AG09309 (cell line): ENCODE measurements at regions not wholly inside any gene's neighbourhood (a gene's known extent, or its start where the extent isn't known, plus 50 kb on each side); places are given as distances from the start of the nearest gene placed in this dataset.

Source experiments
- DNase-seq: peaks from one replicate; pipeline ENCODE4 v3.0.0-alpha.2; 2010; ENCODE audit warnings: low read depth
- H3K4me3 ChIP-seq: 2 replicates; pipeline ENCODE4 v1.5.1; 2011; ENCODE audit warnings: mild to moderate bottlenecking, low read depth, low read length, moderate library complexity; ENCODE audit not compliant: control insufficient read depth
- CTCF ChIP-seq: IDR thresholded peaks from 2 replicates; pipeline ENCODE4 v1.5.1; 2011; ENCODE audit warnings: mild to moderate bottlenecking, low read depth, low read length, inconsistent platforms; ENCODE audit not compliant: insufficient read depth, control insufficient read depth; ENCODE audit errors: missing control alignments

- no peak for TF ChIP-seq CTCF
- no peak for DNase-seq
- no peak overlapping the region for H3K4me3 ChIP-seq
These were observed 76.0 kb upstream of the SNRK start for GRCh38 chr3:43210049-43211027.

- peak; percentile 45 for DNase-seq
- H3K4me3 ChIP-seq = no peak overlapping the region
- no peak for TF ChIP-seq CTCF
These were observed 78.7 kb upstream of the SNRK start for GRCh38 chr3:43207628-43208085.

- no peak overlapping the region for H3K4me3 ChIP-seq
- no peak for TF ChIP-seq CTCF
- no peak for DNase-seq
These were observed 79.7 kb upstream of the SNRK start for GRCh38 chr3:43206632-43207031.

- no peak overlapping the region for H3K4me3 ChIP-seq
- DNase-seq = no peak
These were observed 80.2 kb upstream of the SNRK start for GRCh38 chr3:43206105-43206504.

GRCh38 chr3:43203022-43203421, 83.3 kb upstream of the SNRK start:
- H3K4me3 ChIP-seq = no peak overlapping the region
- no peak for TF ChIP-seq CTCF
- DNase-seq = no peak

More at GRCh38 chr3:43206105-43206504, 80.2 kb upstream of the SNRK start:
- no peak for TF ChIP-seq CTCF

- H3K4me3 ChIP-seq = no peak overlapping the region
- DNase-seq = no peak
- no peak for TF ChIP-seq CTCF
These were observed 84.8 kb upstream of the SNRK start for GRCh38 chr3:43201581-43201980.
